Erythroblast (primary cell): ENCODE measurements at regions not wholly inside any gene's neighbourhood (a gene's known extent, or its start where the extent isn't known, plus 50 kb on each side); places are given as distances from the start of the nearest gene placed in this dataset.

Source experiments
- GATA1 ChIP-seq: IDR thresholded peaks from 2 replicates; pipeline ENCODE4 v1.6.1; 2011; ENCODE audit warnings: low read depth, mild to moderate bottlenecking, control low read depth, low read length, moderate library complexity
- POLR2A ChIP-seq: IDR thresholded peaks from 2 replicates; pipeline ENCODE4 v1.6.1; 2011; ENCODE audit warnings: mild to moderate bottlenecking, low read length

DNA sequence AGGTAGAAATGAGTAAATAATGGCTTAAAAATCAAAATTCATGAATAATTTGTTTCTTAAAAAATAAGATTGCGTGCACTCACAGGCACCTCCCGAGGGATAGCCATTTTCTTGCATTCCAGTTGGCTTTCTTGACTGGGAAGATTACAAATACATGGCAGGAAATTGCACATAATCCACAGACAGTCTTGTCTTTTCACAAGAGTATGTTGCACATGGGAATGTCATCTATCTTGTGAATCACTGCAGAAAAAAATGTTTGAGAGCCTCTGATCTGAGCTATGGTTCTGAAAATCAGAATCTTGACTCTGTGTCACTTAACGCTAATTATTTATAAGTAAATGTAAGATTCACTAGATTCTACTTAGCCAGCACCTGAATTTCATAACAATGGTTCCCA lies 74.1 kb upstream of the PRKG1 start:
- TF ChIP-seq POLR2A (no peak), GATA1 (no peak)
